HFFc6 (cell line): ENCODE measurements at regions not wholly inside any gene's neighbourhood (a gene's known extent, or its start where the extent isn't known, plus 50 kb on each side); places are given as distances from the start of the nearest gene placed in this dataset.

Experiments used
- DNase-seq: peaks from one replicate; pipeline ENCODE4 v3.0.0-alpha.2; 2018
- H3K27ac Mint-ChIP-seq: 2 replicates; pipeline ENCODE4 v1.8.0; 2020; ENCODE audit warnings: mild to moderate bottlenecking, mixed read lengths
- H3K27me3 Mint-ChIP-seq: 2 replicates; pipeline ENCODE4 v1.8.0; 2021; ENCODE audit warnings: mild to moderate bottlenecking, moderate library complexity, mixed read lengths; ENCODE audit not compliant: insufficient read depth
- H3K36me3 Mint-ChIP-seq: 2 replicates; pipeline ENCODE4 v1.8.0; 2021; ENCODE audit warnings: low read depth, mixed read lengths
- H3K4me1 Mint-ChIP-seq: 2 replicates; pipeline ENCODE4 v1.8.0; 2020; ENCODE audit warnings: low read depth, mixed read lengths
- H3K4me3 Mint-ChIP-seq: 2 replicates; pipeline ENCODE4 v1.8.0; 2020; ENCODE audit warnings: mild to moderate bottlenecking, moderate library complexity, mixed read lengths
- H3K9me3 Mint-ChIP-seq: 2 replicates; pipeline ENCODE4 v1.8.0; 2020; ENCODE audit warnings: mild to moderate bottlenecking, mixed read lengths
- CTCF ChIP-seq: fragments of 200-600 bp; sonication (generic); IDR thresholded peaks from 2 replicates; pipeline ENCODE4 v1.5.0; 2021; ENCODE audit warnings: antibody characterized with exemption, mild to moderate bottlenecking

DNA sequence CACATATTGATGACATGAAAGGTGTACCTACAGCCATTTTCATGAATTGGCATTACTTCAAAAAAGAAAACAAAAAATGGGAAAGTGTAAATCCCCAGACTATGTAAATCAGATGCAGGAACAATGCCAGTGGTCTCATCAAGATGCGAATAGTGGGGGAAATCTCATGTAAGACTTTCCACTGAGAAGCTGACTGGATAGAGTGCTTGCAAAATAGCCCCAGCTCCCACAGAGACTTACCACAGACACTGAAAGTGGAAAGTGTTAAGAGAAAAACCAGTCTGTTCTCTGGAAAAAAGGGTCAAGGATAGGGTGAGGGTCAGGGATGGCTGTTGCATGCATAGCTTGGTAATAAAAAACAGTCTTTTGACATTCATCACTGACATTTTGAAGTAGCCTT is 73.2 kb upstream of the ARMCX2 start:
- no peaks in the 10 kb centered on the region for H3K36me3 Mint-ChIP-seq
- H3K9me3 Mint-ChIP-seq: no peaks in the 10 kb centered on the region

GRCh38 chrX:101729986-101730385 is 70.3 kb upstream of the ARMCX2 start:
- Mint-ChIP-seq H3K36me3 (no peaks in the 10 kb centered on the region), H3K27ac (no peak overlapping the region), H3K4me1 (no peaks in the 10 kb centered on the region), H3K9me3 (no peaks in the 10 kb centered on the region), H3K4me3 (no peak overlapping the region), H3K27me3 (no peaks in the 10 kb centered on the region; the same call in none of the 2 replicates)
- no peak for DNase-seq
- TF ChIP-seq CTCF: no peak

More for the DNA sequence above, 73.2 kb upstream of the ARMCX2 start:
- DNase-seq: no peak
- H3K27ac Mint-ChIP-seq: no peak overlapping the region
- no peak for TF ChIP-seq CTCF
- no peak overlapping the region for H3K4me3 Mint-ChIP-seq
- peaks cover 3% of the 10 kb centered on the region for H3K27me3 Mint-ChIP-seq
- H3K4me1 Mint-ChIP-seq: no peaks in the 10 kb centered on the region
